PC-3 (cell line): ENCODE measurements at regions not wholly inside any gene's neighbourhood (a gene's known extent, or its start where the extent isn't known, plus 50 kb on each side); places are given as distances from the start of the nearest gene placed in this dataset.
A peak's percentile ranks its signal among the peaks of the same experiment; 100 is the strongest.

ENCODE experiments used
- ATAC-seq: fragments of 200-7000 bp; cut with Tn5 transposase; 2 replicates; pipeline ENCODE4 v1.9.1; 2020; ENCODE audit warnings: mild to moderate bottlenecking, moderate library complexity
- BruUV-seq: library from RNA; stranded (reverse); fragments of 400-500 nt; replicated peaks from 2 replicates; lab custom pipeline; 2021; lab: Mats Ljungman, UMichigan
- CTCF ChIA-PET: fragments of 300-600 bp; sonication (Branson Sonifier 250); formaldehyde crosslinking; loops from one replicate; lab custom pipeline; 2022; ENCODE audit warnings: antibody characterized with exemption; lab: Charles Lee
- POLR2A ChIA-PET: fragments of 300-600 bp; sonication (Branson Sonifier 250); formaldehyde crosslinking; loops from one replicate; lab custom pipeline; 2022; ENCODE audit warnings: antibody characterized with exemption; ENCODE audit not compliant: unreplicated experiment; lab: Charles Lee
- DNase-seq: peaks from one replicate; pipeline ENCODE4 v3.0.0-alpha.2; 2015
- H2AFZ ChIP-seq: fragments of 300-600 bp; sonication (generic); 2 replicates; pipeline ENCODE4 v1.6.0; 2016; ENCODE audit warnings: antibody characterized with exemption, low read length
- H3F3A ChIP-seq: fragments of 300-600 bp; sonication (generic); one replicate; pipeline ENCODE4 v1.6.0; 2017; ENCODE audit warnings: antibody characterized with exemption, low read length, control low read depth, mild to moderate bottlenecking; ENCODE audit not compliant: unreplicated experiment
- H3K27ac ChIP-seq: fragments of 300-600 bp; sonication (generic); 2 replicates; pipeline ENCODE4 v1.5.1; 2016; ENCODE audit warnings: mild to moderate bottlenecking, low read length
- H3K27me3 ChIP-seq: fragments of 300-600 bp; sonication (generic); 2 replicates; pipeline ENCODE4 v1.6.1; 2016; ENCODE audit warnings: low read length, mixed read lengths
- H3K36me3 ChIP-seq: fragments of 300-600 bp; sonication (generic); 2 replicates; pipeline ENCODE4 v1.6.1; 2016; ENCODE audit warnings: low read depth, mixed run types, low read length, mixed read lengths
- H3K4me1 ChIP-seq: fragments of 300-600 bp; sonication (generic); 2 replicates; pipeline ENCODE4 v1.5.1; 2016; ENCODE audit warnings: low read length; ENCODE audit not compliant: insufficient read depth
- H3K4me2 ChIP-seq: fragments of 300-600 bp; sonication (generic); 2 replicates; pipeline ENCODE4 v1.6.0; 2016; ENCODE audit warnings: low read length
- H3K4me3 ChIP-seq: fragments of 300-600 bp; sonication (generic); 2 replicates; pipeline ENCODE4 v1.5.1; 2016; ENCODE audit warnings: mild to moderate bottlenecking, low read length, mixed read lengths
- H3K79me2 ChIP-seq: fragments of 300-600 bp; sonication (generic); 2 replicates; pipeline ENCODE4 v1.6.1; 2017; ENCODE audit warnings: low read length, mixed read lengths
- H3K9ac ChIP-seq: fragments of 300-600 bp; sonication (generic); 2 replicates; pipeline ENCODE4 v1.6.0; 2016; ENCODE audit warnings: mild to moderate bottlenecking, low read length
- H3K9me2 ChIP-seq: fragments of 300-600 bp; sonication (generic); replicated peaks from 2 replicates; pipeline ENCODE4 v1.6.1; 2016; ENCODE audit warnings: mixed run types, low read length, mixed read lengths
- H3K9me3 ChIP-seq: fragments of 300-600 bp; sonication (generic); 2 replicates; pipeline ENCODE4 v1.6.1; 2016; ENCODE audit warnings: low read length, mixed read lengths
- H4K20me1 ChIP-seq: fragments of 300-600 bp; sonication (generic); 2 replicates; pipeline ENCODE4 v1.6.1; 2016; ENCODE audit warnings: low read length, mixed read lengths
- CTCF ChIP-seq: fragments of 300-600 bp; sonication (generic); conservative IDR thresholded peaks from 2 replicates; pipeline ENCODE4 v1.5.1; 2017; ENCODE audit warnings: antibody characterized with exemption, low read depth, mild to moderate bottlenecking, low read length
- EZH2 ChIP-seq: fragments of 300-600 bp; sonication (generic); IDR thresholded peaks from one replicate; pipeline ENCODE4 v1.6.1; 2017; ENCODE audit warnings: antibody characterized with exemption, mild to moderate bottlenecking, low read length; ENCODE audit not compliant: unreplicated experiment
- EZH2phosphoT487 ChIP-seq: fragments of 300-600 bp; sonication (generic); IDR thresholded peaks from 2 replicates; pipeline ENCODE4 v1.6.1; 2018; ENCODE audit warnings: mild to moderate bottlenecking, antibody characterized with exemption, low read length, borderline replicate concordance
- intact Hi-C: fragments of 100-400 bp; cut with micrococcal nuclease; formaldehyde crosslinking; loops from 2 replicates; pipeline ENCODE4 v1.9.0; 2023

GRCh38 chr1:108054396-108054795, 89.4 kb upstream of the VAV3 start:
- no peak for DNase-seq
- no peaks in the 10 kb centered on the region for H3K9me3 ChIP-seq
- H3K9me2 ChIP-seq, result no peaks in the 10 kb centered on the region
- no peaks in the 10 kb centered on the region for H3K27me3 ChIP-seq
- H3K9ac ChIP-seq, result no peak overlapping the region
- no peak overlapping the region for H3K4me3 ChIP-seq
- H4K20me1 ChIP-seq, result no peaks in the 10 kb centered on the region
- no peaks in the 10 kb centered on the region for H3F3A ChIP-seq
- no peak overlapping the region for H3K4me2 ChIP-seq
- intact Hi-C loops, result loop anchor here (10.0 kb wide), 1 partner anchor 120 kb away; no protein-coding TSS in a partner anchor
- no peak overlapping the region for H2AFZ ChIP-seq
- POLR2A ChIA-PET, result no interaction called here
- H3K4me1 ChIP-seq, result peaks cover 18% of the 10 kb centered on the region
- no peak overlapping the region for H3K27ac ChIP-seq
- BruUV-seq, result no TSS peak
- no peaks in the 10 kb centered on the region for H3K36me3 ChIP-seq
- no peaks in the 10 kb centered on the region for H3K79me2 ChIP-seq
- CTCF ChIA-PET, result no interaction called here
- ATAC-seq, result no peak
- no peak for TF ChIP-seq EZH2
- no peak for TF ChIP-seq CTCF
- TF ChIP-seq EZH2phosphoT487, result no peak

GRCh38 chr1:108053270-108054013, 88.5 kb upstream of the VAV3 start:
- BruUV-seq, result no TSS peak
- H3K9me3 ChIP-seq, result no peaks in the 10 kb centered on the region
- peak; percentile 9 for DNase-seq
- H3K36me3 ChIP-seq, result no peaks in the 10 kb centered on the region
- no peak overlapping the region for H3K4me3 ChIP-seq
- H3K4me2 ChIP-seq, result no peak overlapping the region
- no peaks in the 10 kb centered on the region for H3K79me2 ChIP-seq
- no peaks in the 10 kb centered on the region for H4K20me1 ChIP-seq
- no peak overlapping the region for H2AFZ ChIP-seq
- no peaks in the 10 kb centered on the region for H3K27me3 ChIP-seq
- peaks cover 27% of the 10 kb centered on the region for H3K4me1 ChIP-seq
- no peak for ATAC-seq
- H3K27ac ChIP-seq, result no peak overlapping the region
- intact Hi-C loops, result loop anchor here (10.0 kb wide), 1 partner anchor 119 kb away; no protein-coding TSS in a partner anchor
- no peaks in the 10 kb centered on the region for H3F3A ChIP-seq
- no peaks in the 10 kb centered on the region for H3K9me2 ChIP-seq
- no peak overlapping the region for H3K9ac ChIP-seq
- ChIA-PET CTCF (no interaction called here), POLR2A (no interaction called here)
- TF ChIP-seq CTCF, result no peak
- TF ChIP-seq EZH2, result no peak
- no peak for TF ChIP-seq EZH2phosphoT487

DNA sequence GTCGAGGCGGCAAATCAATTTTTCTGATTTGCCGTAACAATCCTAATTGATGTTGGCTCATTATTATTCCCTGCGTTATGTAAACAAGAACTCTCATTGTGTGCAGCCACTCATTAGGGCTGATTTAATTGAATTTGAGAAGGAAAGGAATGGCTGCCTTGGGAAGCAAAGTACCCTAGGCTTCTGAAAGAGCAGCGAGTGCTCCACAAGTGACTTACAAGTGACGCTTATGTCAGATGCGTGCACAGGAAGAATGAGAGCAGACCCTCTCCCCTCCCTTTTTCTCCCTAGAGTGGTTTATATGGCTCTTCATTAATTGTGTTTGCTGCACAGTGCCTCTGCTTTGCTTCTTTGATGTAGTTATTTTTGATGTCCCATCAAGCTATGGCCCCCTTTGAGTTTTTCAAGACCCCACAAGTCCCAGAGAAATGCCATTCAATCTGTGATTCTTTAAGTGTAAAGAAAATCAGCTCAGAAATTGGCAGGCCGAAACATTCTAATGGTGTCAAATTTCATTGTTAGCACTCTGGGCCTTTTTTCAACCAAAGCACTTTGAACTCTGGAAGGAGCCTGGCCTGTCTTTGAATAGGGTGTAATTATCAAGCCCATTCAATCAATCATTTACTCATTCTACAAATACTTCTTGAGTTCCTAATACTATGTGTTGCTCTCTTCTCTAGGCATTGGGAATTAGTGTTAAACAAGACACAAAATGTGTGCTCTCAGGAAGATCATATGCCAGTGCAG, 86.8 kb upstream of the VAV3 start:
- H3K9me3 ChIP-seq, result no peaks in the 10 kb centered on the region
- H3K27me3 ChIP-seq, result no peaks in the 10 kb centered on the region
- H3F3A ChIP-seq, result no peaks in the 10 kb centered on the region
- no TSS peak for BruUV-seq
- TF ChIP-seq EZH2 (no peak), CTCF (no peak), EZH2phosphoT487 (no peak)
- no peaks in the 10 kb centered on the region for H4K20me1 ChIP-seq
- ATAC-seq, result no peak
- DNase-seq, result no peak
- intact Hi-C loops, result loop anchor here (10.0 kb wide), 1 partner anchor 117 kb away; no protein-coding TSS in a partner anchor
- H3K9me2 ChIP-seq, result no peaks in the 10 kb centered on the region
- no peak overlapping the region for H3K27ac ChIP-seq
- H3K4me1 ChIP-seq, result peaks cover 27% of the 10 kb centered on the region
- no peak overlapping the region for H3K4me3 ChIP-seq
- H3K79me2 ChIP-seq, result no peaks in the 10 kb centered on the region
- H3K9ac ChIP-seq, result no peak overlapping the region
- H2AFZ ChIP-seq, result no peak overlapping the region
- H3K36me3 ChIP-seq, result no peaks in the 10 kb centered on the region
- no peak overlapping the region for H3K4me2 ChIP-seq
- CTCF ChIA-PET, result no interaction called here
- POLR2A ChIA-PET, result no interaction called here
